ENCODE measurements at regions not wholly inside any gene's neighbourhood (a gene's known extent, or its start where the extent isn't known, plus 50 kb on each side); places are given as distances from the start of the nearest gene placed in this dataset.

GRCh38 chr9:115189686-115190085 is 71.7 kb upstream of the TNC start:
- TF ChIP-seq YY1 (IDR thresholded peaks at IDR 0.05; ENCODE audit: low read depth) (no peak), POLR2AphosphoS5 (IDR thresholded peaks at IDR 0.05; ENCODE audit: low read depth, low read length) (no peak), EZH2phosphoT487 (IDR thresholded peaks at IDR 0.05; ENCODE audit: borderline replicate concordance, low read depth) (no peak), NFIC (IDR thresholded peaks at IDR 0.05; ENCODE audit: borderline replicate concordance) (no peak), MEF2A (IDR thresholded peaks at IDR 0.05; ENCODE audit: borderline replicate concordance, low read depth) (no peak), CHD2 (IDR thresholded peaks at IDR 0.05; ENCODE audit: low read length, partially characterized antibody) (no peak), REST (IDR thresholded peaks at IDR 0.05; ENCODE audit: low read depth, low read length) (no peak), TEAD4 (IDR thresholded peaks at IDR 0.05; ENCODE audit: borderline replicate concordance, insufficient read depth) (no peak), SIN3A (IDR thresholded peaks at IDR 0.05; ENCODE audit: borderline replicate concordance, low read depth, low read length) (no peak), JUND (IDR thresholded peaks at IDR 0.05) (no peak)
- TF ChIP-seq, protein P1, sequence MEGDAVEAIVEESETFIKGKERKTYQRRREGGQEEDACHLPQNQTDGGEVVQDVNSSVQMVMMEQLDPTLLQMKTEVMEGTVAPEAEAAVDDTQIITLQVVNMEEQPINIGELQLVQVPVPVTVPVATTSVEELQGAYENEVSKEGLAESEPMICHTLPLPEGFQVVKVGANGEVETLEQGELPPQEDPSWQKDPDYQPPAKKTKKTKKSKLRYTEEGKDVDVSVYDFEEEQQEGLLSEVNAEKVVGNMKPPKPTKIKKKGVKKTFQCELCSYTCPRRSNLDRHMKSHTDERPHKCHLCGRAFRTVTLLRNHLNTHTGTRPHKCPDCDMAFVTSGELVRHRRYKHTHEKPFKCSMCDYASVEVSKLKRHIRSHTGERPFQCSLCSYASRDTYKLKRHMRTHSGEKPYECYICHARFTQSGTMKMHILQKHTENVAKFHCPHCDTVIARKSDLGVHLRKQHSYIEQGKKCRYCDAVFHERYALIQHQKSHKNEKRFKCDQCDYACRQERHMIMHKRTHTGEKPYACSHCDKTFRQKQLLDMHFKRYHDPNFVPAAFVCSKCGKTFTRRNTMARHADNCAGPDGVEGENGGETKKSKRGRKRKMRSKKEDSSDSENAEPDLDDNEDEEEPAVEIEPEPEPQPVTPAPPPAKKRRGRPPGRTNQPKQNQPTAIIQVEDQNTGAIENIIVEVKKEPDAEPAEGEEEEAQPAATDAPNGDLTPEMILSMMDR (IDR thresholded peaks at IDR 0.05), result no peak
- TF ChIP-seq, protein P2, sequence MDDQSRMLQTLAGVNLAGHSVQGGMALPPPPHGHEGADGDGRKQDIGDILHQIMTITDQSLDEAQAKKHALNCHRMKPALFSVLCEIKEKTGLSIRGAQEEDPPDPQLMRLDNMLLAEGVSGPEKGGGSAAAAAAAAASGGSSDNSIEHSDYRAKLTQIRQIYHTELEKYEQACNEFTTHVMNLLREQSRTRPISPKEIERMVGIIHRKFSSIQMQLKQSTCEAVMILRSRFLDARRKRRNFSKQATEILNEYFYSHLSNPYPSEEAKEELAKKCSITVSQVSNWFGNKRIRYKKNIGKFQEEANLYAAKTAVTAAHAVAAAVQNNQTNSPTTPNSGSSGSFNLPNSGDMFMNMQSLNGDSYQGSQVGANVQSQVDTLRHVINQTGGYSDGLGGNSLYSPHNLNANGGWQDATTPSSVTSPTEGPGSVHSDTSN (IDR thresholded peaks at IDR 0.05), result no peak

Measured in SK-N-SH (cell line).